GM19455 (cell line): ENCODE measurements at regions not wholly inside any gene's neighbourhood (a gene's known extent, or its start where the extent isn't known, plus 50 kb on each side); places are given as distances from the start of the nearest gene placed in this dataset.

Experiments
- ATAC-seq: cut with Tn5 transposase; IDR thresholded peaks from one replicate; pipeline ENCODE4 v1.9.1; 2021; ENCODE audit not compliant: unreplicated experiment

DNA sequence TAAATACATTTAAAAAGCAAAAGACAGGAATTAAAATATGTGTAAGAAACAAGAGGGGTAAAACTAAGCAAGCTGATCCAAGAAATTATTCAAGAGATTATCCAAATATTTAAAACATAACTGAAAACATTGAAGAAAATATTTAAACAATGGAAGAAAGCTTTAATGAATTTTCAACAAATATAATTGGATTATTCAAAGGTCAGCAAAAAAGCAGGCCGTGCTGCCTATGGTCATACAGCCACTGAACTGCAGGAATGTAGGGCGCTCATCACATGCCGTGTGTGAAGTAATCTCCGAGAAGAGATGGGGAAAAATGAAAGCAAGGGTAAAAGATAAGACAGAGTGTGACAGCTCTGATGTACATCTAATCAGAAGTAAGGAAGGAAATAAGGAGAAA, 1195.4 kb upstream of the EYS start:
- no peak for ATAC-seq

DNA sequence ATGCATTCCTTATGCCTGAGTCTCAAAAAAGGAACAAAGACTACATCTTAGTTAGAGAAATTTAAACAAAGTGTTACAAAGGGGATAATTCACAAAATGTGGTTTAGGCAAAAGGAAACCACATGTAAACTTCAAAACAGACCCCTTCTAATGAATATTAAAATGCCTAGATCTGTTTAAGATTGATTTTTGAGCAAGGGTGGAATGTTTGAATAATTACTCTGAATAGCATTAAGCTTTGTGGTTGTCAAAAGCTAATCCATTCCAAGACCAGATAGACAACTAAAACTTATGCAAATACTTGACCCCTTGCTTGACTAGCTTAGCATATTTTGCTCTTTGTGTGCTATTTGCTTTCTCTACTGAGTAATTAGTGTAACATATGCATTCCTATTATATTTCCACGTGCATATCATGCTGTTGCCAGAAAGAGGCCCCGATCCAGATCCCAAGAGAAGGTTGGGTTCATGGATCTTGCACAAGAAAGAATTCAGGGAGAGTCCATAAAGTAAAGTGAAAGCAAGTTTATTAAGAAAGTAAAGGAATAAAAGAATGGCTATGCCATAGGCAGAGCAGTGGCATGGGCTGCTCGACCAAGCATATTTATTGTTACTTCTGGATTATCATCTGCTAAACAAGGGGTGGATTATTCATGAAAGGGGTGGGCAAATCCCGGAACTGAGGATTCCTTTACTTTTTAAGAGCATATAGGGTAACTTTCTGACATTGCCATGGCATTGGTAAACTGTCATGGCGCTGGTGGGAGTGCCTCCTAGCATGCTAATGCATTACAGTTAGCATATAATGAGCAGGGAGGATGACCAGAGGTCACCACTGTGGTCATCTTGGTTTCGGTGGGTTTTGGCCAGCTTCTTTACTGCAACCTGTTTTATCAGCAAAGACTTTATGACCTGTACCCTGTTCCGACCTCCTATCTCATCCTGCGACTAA, 1193.4 kb upstream of the EYS start:
- no peak for ATAC-seq

DNA sequence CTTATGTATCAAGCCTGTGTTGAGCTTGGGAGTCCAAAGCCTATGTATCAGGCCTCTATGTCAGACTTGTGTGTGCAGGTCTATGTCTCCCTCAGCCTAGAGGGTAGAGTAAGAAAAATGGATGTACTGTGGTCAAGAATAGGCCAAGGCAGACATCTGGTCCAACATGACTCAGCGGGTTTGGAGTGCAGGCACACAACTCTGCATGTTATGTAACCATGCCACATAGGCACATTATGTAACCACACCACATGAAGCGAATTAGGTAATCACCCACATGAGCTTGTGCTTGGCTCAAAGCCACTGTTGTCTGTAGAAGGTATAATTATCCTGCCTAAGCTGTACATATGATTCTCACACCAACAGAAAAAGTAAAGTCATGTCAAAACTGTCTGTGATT, 1190.5 kb upstream of the EYS start:
- no peak for ATAC-seq

DNA sequence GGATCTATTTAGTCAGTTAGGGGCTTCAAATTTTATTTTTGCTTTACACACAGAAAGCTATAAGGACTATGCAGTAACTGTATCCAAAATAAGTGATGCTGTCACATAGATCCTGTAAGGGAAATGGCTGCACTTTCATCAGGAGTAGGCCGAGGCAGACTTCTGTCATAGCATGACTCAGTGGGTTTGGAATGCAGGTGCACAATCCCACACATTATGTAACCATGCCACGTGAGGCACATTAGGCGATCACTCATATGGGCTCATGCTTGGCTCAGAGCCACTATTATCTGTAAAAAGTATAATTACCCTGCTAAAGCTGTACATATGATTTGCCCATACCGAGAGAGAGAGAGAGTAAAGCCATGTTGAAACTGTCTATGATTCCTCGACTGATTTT, 1189.4 kb upstream of the EYS start:
- no peak for ATAC-seq

DNA sequence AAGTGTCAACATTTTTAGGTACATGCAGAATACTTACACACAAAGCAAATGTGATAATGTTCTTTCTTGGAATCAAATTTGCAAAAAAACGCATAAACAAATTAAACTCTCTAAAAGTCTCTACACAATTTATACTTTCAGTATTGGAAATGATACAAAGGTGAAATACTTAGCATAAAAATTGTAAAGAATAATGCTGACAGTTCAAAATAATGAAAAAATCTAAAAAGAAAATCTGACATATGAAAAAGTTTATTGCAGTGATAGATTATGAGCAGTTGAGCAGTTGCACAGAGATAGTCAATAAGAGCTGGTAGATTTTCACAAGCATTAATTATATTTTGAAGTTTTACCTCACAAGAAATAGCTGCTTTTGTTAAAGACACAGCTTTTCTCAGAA, 1176.4 kb upstream of the EYS start:
- no peak for ATAC-seq

DNA sequence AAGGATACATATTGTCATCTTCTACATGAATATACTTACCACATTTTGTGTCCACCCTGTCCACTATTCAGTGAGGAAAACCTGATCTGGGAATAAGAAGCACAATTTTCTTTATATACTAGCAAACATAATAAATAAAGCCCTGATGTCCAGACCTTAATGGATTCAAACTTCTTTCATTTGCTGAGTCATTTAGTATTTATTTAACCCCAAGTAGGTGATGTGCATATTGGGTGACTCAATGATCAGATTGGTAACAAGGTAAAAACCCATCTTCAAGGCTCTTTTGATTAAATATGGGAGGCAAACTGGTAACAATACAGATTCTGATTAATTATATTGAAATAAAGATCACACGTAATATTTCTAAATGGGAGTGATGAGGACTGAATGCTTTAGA, 1159.8 kb upstream of the EYS start:
- ATAC-seq = no peak

DNA sequence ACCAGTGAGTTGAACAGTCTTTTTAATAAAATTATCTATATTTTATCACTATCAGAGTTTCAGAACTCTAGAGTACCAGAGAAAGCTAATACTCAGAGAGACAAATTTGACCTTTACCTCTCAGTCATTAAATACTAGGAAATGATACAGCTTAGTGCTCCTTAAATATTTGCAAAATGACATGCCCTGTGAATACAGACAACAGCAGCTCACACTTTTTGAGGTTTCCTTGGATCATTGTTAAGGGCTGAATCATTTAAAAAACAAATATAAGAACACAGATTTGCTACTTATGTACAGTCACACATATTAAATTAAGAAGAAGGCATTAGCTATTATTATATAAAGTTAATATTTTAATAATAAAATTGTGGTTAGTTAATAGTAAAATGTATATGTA, 1158.7 kb upstream of the EYS start:
- no peak for ATAC-seq

DNA sequence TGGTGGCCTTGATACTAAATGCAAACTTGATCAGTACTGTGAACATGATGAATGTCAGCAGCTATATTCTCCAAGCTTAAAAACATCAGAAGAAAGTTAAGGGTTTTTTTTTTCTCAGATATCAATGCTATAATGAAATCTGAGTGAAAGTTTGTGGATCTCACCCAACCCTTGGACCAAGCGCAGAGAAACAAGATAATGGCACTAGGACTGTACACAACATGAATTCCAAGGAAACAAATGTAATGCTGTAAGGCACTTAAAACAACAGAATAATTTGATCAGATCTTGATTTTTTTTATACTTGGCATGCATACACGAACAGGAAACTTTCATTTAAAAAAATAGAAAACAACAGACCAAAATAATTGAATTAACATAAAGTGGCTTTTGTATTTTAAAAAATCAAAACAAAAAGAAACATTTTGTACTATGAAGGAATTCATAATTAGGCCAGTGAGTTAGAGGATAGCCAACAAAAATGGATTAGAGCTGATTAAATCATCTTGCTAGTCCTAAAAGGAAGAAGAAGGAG, 1154.0 kb upstream of the EYS start:
- ATAC-seq = no peak

DNA sequence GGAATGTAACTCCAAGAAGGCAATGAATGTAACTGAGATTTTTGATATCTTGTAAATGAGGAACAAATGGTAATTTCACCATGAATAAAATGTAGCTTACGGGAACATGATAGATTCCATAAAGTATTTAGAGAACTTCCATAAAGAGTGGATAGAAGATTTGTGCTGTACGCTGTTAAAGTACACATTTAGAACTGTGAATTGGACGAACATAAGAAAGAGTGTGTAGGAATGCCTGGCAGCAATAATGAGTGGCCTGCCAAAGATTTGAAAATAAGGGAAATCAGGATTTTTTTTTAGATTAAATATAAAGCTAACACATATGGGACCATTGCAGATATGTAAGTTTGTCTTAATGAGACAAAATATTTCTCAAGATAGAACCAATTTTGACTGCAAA, 1153.3 kb upstream of the EYS start:
- ATAC-seq = no peak

DNA sequence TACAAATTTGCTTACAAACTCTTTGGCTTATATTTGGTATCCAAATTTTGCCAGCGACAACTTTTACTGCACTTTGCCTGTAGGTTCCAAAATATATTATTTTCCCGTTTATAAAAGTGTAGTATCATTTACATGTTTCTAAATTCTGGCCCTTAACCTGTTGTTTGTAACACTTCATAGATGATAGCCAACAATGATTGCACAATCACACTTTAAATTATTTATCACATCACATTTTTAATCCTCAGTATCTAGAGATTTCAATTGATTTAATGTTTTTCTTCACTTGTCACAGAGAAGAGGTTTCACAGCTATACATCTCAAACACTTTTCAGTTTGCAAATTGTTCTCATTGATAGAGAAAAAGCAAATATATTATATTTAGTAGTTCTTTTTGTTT, 1151.2 kb upstream of the EYS start:
- ATAC-seq = no peak

DNA sequence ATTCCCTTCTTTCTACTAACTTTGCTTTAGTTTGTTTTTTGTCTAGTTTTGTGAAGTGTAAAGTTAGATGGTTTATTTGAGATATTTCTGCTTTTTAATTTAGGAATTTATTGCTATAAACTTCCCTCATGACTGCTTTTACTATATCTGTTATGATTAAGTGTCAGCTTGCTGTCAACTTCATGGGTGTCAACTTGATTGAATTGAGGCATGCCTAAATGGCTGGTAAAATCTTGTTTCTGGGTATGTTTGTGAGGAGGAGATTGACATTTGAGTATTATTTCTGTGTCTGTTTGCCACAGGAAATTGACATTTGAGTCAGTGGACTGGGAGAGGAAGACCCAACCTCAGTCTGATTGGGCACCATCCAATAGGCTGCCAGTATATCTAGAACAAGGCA, 1147.0 kb upstream of the EYS start:
- ATAC-seq = no peak

DNA sequence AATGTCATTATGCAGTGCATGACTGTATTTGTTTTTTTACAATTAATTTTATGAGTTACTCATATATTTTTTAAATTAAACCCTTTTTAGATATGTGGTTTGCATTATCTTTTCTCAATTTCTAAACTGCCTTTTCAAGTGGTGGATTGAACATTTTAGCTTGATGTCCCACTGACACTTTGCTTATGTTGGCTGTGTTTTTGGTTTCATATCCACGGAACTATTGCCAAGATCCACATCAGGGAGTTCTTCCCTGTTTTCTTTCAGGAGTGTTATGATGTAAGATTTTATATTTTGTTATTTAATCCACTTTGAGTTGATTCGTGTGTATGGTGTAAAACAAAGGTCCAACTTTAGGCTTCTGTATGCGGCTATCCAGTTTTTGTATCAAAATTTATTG, 1144.9 kb upstream of the EYS start:
- ATAC-seq = no peak

DNA sequence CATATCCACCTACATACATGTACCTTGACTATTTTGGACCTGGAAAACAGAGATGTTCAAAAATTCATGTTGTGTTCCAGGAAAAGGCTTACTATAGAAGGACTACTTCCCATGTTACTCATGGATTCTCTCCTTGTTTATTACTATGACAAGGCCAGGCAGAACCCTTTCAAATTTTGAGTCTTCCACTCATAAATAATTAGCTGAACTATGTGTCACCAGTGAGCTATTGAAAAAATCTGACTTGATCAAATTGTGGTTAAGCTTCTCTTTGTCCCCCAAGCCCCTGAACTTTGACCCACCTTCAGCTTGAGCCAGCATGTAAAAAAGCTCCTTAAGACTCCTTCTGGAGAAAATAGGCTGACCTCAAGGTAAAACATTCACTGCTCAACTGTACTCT, 1142.8 kb upstream of the EYS start:
- ATAC-seq = no peak

DNA sequence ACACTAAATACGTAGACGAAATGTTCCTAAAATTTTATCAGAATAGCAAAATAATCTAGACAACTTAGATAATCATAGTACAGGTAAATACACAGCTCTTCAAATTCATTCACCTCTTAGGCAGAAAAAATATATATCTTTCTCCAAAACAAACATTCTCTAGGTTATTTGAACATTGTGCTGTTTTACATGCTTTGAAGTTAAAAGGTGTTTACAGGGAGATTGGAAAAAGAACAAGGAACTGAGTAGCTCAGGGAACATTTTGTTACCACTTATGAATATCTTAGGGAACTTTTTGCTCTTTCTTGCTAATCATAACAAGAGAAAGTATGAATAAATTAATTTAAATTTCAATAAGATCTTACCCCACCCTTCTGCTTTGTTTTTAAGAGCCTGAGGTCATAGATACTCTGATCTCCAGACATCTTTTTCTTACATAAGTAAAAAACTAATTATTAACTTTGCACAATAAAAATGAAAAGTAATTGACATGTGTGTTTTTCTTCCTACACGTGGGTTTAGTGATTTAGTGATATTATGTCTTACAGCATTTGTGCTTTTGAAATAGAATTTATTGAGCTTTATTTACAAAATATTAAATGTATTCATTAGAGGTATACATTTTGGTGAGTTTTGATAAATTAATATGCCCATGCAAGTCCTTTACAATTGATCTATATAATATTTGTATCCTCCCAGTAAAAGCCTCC, 1141.4 kb upstream of the EYS start:
- no peak for ATAC-seq

DNA sequence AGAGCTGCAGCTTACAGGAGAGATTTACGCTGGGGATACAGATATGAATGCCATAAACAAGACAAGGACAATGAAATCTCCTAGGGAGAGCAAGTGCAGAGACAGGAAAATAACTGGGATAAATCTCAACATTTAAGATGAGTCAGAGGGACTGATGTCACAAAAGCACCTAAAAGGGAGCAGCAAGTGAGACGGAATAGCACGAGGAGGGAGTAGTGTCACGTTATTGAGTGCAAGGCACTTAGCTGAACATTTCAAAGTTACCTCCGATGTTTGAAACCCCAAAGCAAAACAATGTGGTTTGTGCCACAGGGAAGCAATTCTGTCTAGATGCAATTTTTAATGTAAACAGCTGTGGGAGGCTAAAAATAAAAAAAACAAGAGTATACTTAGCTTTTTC, 1131.7 kb upstream of the EYS start:
- ATAC-seq = no peak

DNA sequence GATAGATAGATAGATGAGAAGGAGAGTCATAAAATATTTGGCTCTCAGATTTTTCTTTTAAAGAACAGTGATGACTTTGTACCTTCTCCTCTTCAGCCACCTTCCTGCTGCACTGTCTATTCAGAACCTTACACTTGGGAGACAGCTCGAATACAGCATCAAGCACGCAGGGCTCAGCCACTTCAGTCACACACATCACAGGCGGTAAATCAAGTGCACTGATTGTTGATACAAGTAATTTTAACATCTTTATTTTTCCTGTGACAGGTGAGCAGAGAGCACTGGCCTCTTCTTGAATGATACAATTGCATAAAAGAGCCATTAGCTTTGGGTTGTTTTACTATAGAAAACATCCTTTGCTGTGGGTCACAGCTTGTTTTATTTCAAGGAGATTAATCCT, 1118.5 kb upstream of the EYS start:
- ATAC-seq = no peak

DNA sequence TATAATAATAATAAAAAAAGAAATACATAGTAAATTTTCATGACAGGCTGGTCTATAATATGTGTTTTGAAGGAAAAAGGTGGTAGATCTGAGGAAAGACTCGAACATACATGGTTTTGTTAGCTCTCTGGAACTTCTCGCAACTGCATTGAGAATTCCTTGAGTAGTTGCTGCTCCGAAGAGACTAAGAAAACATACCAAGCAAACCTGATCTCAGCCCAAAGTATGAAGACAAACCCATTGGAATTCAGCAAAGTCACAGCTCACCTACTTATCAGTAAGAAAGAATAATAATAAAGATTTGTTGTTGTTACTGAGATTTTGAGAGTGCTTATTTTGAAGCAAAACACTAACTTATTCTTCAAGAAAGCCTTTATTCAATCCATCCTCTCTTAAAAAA, 1107.1 kb upstream of the EYS start:
- ATAC-seq = no peak

DNA sequence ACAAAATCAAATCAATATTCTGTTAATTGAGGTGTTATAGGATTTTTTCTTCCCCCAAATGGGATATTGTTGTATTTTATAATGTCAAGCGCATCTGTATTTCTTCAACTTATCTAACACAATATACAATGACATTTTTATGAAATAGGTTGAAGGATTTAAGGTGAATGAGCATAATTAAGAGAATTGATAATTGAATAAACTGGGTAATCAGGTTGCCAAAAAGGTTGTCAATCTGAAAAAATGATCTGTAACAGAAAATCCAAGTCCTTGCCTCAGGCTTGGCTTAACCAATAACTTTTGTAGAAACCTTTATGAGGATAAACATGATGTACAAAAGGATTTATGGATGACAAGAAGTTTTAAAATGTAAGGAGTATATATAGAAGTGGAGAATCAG, 1101.7 kb upstream of the EYS start:
- no peak for ATAC-seq

DNA sequence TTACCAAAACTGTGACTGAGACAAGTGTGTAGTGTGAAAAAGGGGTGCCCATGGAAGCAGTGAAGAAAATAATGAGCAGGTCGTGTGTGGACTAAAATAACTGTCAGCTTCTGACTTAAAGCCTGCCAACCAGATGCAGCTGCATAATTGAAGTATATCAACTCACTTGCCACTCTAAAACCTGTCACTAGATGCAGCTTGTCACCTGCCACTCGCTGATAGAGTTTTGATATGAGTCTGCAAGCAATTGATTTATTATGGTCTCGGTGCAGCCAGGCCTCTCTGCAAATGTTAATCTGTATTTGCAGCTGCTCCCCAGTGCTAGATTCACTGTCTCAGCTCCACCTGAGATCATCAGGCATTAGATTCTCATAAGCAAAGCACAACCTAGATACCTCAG, 1090.0 kb upstream of the EYS start:
- ATAC-seq = no peak

DNA sequence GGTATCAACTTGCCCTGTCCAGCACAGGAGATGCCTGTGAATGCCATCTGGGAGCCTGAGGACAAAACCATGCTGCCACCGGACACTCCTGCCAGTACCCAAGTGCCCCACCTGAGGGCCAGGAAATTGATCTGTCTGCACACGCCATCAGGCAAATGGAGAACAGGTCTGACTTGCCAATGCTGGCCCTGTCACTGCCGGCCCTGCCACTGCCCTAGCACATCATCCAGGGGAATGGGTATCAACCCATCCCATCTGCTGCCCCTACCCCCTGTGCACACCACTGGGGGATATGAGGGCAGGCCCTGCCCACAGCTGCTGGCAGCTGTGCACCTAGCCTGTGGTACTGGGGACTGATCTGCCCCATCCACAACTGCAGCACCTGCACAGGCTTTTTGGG, 1081.6 kb upstream of the EYS start:
- no peak for ATAC-seq

DNA sequence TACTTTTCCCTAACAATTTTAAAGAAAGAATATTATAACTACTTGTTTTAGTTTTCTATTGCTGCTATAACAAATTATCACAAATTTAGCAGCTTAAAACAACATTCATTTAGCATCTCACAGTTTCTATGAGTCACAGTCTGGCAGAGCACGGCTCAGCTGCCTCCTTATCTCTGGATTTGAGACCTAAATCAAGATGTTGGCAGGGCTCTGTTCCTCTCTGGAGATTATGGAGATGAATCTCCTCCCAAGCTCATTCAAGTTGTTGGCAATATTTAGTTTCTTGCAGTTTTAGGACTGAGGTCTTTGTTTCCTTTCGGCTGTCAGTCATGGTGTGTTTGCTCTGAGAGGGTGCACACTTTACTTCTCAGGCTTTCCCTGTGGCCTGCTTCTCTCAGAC, 1065.8 kb upstream of the EYS start:
- ATAC-seq = no peak

DNA sequence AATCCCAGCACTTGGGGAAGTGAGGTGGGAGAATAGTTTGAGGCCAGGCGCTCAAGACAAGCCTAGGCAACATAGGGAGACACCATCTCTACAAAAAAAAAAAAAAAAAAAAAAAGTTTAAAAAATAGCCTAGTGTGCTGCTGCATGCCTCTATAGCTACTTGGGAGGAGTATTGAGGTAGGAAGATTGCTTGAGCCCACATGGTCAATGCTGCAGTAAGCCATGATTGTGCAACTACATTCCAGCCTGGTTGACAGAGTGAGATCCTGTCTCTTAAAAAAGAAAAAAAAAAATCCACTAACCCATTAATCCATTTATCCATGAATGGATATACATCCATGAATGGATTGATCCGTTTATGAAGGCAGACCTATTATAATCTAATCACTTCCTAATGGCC, 1064.6 kb upstream of the EYS start:
- no peak for ATAC-seq
